ENCODE measurements at regions not wholly inside any gene's neighbourhood (a gene's known extent, or its start where the extent isn't known, plus 50 kb on each side); places are given as distances from the start of the nearest gene placed in this dataset.

- DNase-seq: no peak
Measured at GRCh38 chr10:43888586-43888985, 239.9 kb upstream of the ZNF32 start.

GRCh38 chr10:43885842-43886241 is 237.2 kb upstream of the ZNF32 start:
- no peak for DNase-seq

GRCh38 chr10:43885252-43885651 is 236.6 kb upstream of the ZNF32 start:
- no peak for DNase-seq

- DNase-seq: no peak
Measured at GRCh38 chr10:43884501-43885105, 235.9 kb upstream of the ZNF32 start.

- DNase-seq: no peak
Measured at GRCh38 chr10:43882711-43883110, 234.0 kb upstream of the ZNF32 start.

GRCh38 chr10:43881657-43882056 is 233.0 kb upstream of the ZNF32 start:
- DNase-seq: no peak

- DNase-seq: no peak
Measured at GRCh38 chr10:43880160-43880559, 231.5 kb upstream of the ZNF32 start.

GRCh38 chr10:43879742-43880141 is 231.1 kb upstream of the ZNF32 start:
- DNase-seq: no peak

GRCh38 chr10:43879162-43879561 is 230.5 kb upstream of the ZNF32 start:
- no peak for DNase-seq

GRCh38 chr10:43878386-43878785 is 229.7 kb upstream of the ZNF32 start:
- DNase-seq: no peak

GRCh38 chr10:43876976-43877375 is 228.3 kb upstream of the ZNF32 start:
- DNase-seq: no peak

GRCh38 chr10:43874984-43875383 is 226.3 kb upstream of the ZNF32 start:
- no peak for DNase-seq

GRCh38 chr10:43873717-43874116 is 225.0 kb upstream of the ZNF32 start:
- DNase-seq: no peak

- no peak for DNase-seq
Measured at GRCh38 chr10:43872644-43873043, 224.0 kb upstream of the ZNF32 start.

- DNase-seq: no peak
Measured at GRCh38 chr10:43871545-43871944, 222.9 kb upstream of the ZNF32 start.

GRCh38 chr10:43870968-43871439 is 222.3 kb upstream of the ZNF32 start:
- DNase-seq: no peak

GRCh38 chr10:43869669-43870322 is 221.1 kb upstream of the ZNF32 start:
- no peak for DNase-seq

- DNase-seq: no peak
Measured at GRCh38 chr10:43868952-43869351, 220.3 kb upstream of the ZNF32 start.

- DNase-seq: no peak
Measured at GRCh38 chr10:43867667-43868565, 219.2 kb upstream of the ZNF32 start.

- no peak for DNase-seq
Measured at GRCh38 chr10:43867113-43867512, 218.4 kb upstream of the ZNF32 start.

- DNase-seq: no peak
Measured at GRCh38 chr10:43866712-43867111, 218.0 kb upstream of the ZNF32 start.

- no peak for DNase-seq
Measured at GRCh38 chr10:43865265-43866135, 216.8 kb upstream of the ZNF32 start.

- DNase-seq: no peak
Measured at GRCh38 chr10:43864656-43865055, 216.0 kb upstream of the ZNF32 start.

Measured in stimulated activated CD4-positive, alpha-beta T cell treated with anti-CD3 and anti-CD28 coated beads, Interleukin-12 subunit alpha, Interleukin-12 subunit beta, amount 100 ng/mL, for 4 hours (primary cell).